ENCODE measurements at regions not wholly inside any gene's neighbourhood (a gene's known extent, or its start where the extent isn't known, plus 50 kb on each side); places are given as distances from the start of the nearest gene placed in this dataset.

DNA sequence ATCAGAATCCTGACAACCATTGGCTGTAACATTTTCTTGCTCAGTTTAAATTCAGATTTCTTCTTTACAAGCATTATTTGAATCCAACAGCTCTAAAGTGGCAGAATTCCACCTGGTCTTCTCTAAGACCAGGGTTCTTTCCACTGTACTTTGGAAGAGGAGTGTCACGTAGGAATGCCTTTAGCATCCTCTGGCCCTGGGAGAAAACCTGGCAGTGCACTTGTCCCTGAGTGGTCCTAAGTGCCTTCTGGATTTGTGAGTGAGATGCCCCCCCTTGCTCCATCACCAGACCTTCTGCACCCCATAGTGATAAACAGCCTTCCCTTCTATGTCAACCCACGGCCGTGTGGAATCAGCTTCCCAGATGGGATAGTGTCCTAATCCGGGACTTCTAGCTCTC is 57.1 kb upstream of the NHLH2 start:
- intact Hi-C loops (cut with micrococcal nuclease) = no loop called here
- H3K9ac ChIP-seq (ENCODE audit: low read length) = no peak overlapping the region
- H3K36me3 ChIP-seq (ENCODE audit: control insufficient read depth in 1 of 2, insufficient read depth in 2 of 2, low read length in 2 of 2) = no peaks in the 10 kb centered on the region
- ATAC-seq (no peak), DNase-seq (ENCODE audit: low read depth, low spot score) (no peak)
- no peak overlapping the region for H3K4me2 ChIP-seq (ENCODE audit: low read length)
- no peak overlapping the region for H3K27ac ChIP-seq (ENCODE audit: low read depth, low read length)
- H4K20me1 ChIP-seq (ENCODE audit: insufficient read depth) = no peaks in the 10 kb centered on the region
- ChIA-PET RAD21 (ENCODE audit: low non-redundant PET in 1 of 2, low total read pairs in 2 of 2, uncharacterized antibody in 2 of 2, unreplicated experiment in 2 of 2) (no interaction called here), POLR2A (interaction anchor here (1.4 kb wide), 1 partner anchor 10 kb away, joined by 3 read pairs; no protein-coding TSS in a partner anchor), CTCF (no interaction called here)
- H3K9me3 ChIP-seq (ENCODE audit: control insufficient read depth in 1 of 2, insufficient read depth in 1 of 2, low read depth in 1 of 2, low read length in 2 of 2) = no peaks in the 10 kb centered on the region
- BruUV-seq (replicated peaks) = no TSS peak
- TF ChIP-seq YY1 (IDR thresholded peaks at IDR 0.05; ENCODE audit: extremely low read depth, insufficient replicate concordance, low read depth, low read length) (no peak), CEBPB (IDR thresholded peaks at IDR 0.05; ENCODE audit: low read depth) (no peak), EGR1 (IDR thresholded peaks at IDR 0.05; ENCODE audit: low read depth) (no peak), POLR2A (IDR thresholded peaks at IDR 0.05; ENCODE audit: borderline replicate concordance, extremely low read depth, insufficient read depth, insufficient read length) (no peak), EZH2phosphoT487 (IDR thresholded peaks at IDR 0.05; ENCODE audit: borderline replicate concordance) (no peak), CBX3 (IDR thresholded peaks at IDR 0.05; ENCODE audit: low read depth) (no peak), ELF1 (IDR thresholded peaks at IDR 0.05; ENCODE audit: borderline replicate concordance, low read depth) (no peak), POLR2AphosphoS5 (IDR thresholded peaks at IDR 0.05; ENCODE audit: low read depth, low read length) (no peak), SIN3A (IDR thresholded peaks at IDR 0.05; ENCODE audit: low read depth) (no peak), SP1 (IDR thresholded peaks at IDR 0.05; ENCODE audit: low read depth) (no peak)
- TF ChIP-seq, protein P1, sequence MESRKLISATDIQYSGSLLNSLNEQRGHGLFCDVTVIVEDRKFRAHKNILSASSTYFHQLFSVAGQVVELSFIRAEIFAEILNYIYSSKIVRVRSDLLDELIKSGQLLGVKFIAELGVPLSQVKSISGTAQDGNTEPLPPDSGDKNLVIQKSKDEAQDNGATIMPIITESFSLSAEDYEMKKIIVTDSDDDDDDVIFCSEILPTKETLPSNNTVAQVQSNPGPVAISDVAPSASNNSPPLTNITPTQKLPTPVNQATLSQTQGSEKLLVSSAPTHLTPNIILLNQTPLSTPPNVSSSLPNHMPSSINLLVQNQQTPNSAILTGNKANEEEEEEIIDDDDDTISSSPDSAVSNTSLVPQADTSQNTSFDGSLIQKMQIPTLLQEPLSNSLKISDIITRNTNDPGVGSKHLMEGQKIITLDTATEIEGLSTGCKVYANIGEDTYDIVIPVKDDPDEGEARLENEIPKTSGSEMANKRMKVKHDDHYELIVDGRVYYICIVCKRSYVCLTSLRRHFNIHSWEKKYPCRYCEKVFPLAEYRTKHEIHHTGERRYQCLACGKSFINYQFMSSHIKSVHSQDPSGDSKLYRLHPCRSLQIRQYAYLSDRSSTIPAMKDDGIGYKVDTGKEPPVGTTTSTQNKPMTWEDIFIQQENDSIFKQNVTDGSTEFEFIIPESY (IDR thresholded peaks at IDR 0.05; ENCODE audit: extremely low read depth, insufficient replicate concordance, low read length) = no peak
- TF ChIP-seq, protein P2, sequence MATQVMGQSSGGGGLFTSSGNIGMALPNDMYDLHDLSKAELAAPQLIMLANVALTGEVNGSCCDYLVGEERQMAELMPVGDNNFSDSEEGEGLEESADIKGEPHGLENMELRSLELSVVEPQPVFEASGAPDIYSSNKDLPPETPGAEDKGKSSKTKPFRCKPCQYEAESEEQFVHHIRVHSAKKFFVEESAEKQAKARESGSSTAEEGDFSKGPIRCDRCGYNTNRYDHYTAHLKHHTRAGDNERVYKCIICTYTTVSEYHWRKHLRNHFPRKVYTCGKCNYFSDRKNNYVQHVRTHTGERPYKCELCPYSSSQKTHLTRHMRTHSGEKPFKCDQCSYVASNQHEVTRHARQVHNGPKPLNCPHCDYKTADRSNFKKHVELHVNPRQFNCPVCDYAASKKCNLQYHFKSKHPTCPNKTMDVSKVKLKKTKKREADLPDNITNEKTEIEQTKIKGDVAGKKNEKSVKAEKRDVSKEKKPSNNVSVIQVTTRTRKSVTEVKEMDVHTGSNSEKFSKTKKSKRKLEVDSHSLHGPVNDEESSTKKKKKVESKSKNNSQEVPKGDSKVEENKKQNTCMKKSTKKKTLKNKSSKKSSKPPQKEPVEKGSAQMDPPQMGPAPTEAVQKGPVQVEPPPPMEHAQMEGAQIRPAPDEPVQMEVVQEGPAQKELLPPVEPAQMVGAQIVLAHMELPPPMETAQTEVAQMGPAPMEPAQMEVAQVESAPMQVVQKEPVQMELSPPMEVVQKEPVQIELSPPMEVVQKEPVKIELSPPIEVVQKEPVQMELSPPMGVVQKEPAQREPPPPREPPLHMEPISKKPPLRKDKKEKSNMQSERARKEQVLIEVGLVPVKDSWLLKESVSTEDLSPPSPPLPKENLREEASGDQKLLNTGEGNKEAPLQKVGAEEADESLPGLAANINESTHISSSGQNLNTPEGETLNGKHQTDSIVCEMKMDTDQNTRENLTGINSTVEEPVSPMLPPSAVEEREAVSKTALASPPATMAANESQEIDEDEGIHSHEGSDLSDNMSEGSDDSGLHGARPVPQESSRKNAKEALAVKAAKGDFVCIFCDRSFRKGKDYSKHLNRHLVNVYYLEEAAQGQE (IDR thresholded peaks at IDR 0.05; ENCODE audit: low read depth) = no peak
- TF ChIP-seq, protein P3, sequence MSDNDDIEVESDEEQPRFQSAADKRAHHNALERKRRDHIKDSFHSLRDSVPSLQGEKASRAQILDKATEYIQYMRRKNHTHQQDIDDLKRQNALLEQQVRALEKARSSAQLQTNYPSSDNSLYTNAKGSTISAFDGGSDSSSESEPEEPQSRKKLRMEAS (IDR thresholded peaks at IDR 0.05) = no peak
- H3K4me1 ChIP-seq (ENCODE audit: control insufficient read depth in 1 of 2, insufficient read depth in 2 of 2, low read length in 2 of 2) = no peaks in the 10 kb centered on the region
- H2AFZ ChIP-seq (ENCODE audit: low read depth, low read length, poor library complexity, severe bottlenecking) = no peak overlapping the region
- H3K4me3 ChIP-seq (replicated peaks in 1 of 2; ENCODE audit: low read depth in 1 of 2, low read length in 2 of 2) = no peak overlapping the region
- no peaks in the 10 kb centered on the region for H3K9me2 ChIP-seq (ENCODE audit: insufficient read depth)
- no peaks in the 10 kb centered on the region for H3K27me3 ChIP-seq (ENCODE audit: insufficient read depth, low read length)
- no peaks in the 10 kb centered on the region for H3K79me2 ChIP-seq (ENCODE audit: insufficient read depth, low read length)
